GM18907 (cell line): ENCODE measurements at regions not wholly inside any gene's neighbourhood (a gene's known extent, or its start where the extent isn't known, plus 50 kb on each side); places are given as distances from the start of the nearest gene placed in this dataset.
"Not testable (repeated sequence)": the region's sequence is repeated elsewhere in the genome, so short reads cannot be mapped to it uniquely, and the experiment has no call there.

Experiments used
- ATAC-seq: cut with Tn5 transposase; IDR thresholded peaks from one replicate; pipeline ENCODE4 v1.9.1; 2021; ENCODE audit warnings: mild to moderate bottlenecking, moderate library complexity; ENCODE audit not compliant: unreplicated experiment

GRCh38 chr3:80384811-80385210, 617.0 kb upstream of the ROBO1 start:
- ATAC-seq: no peak

- no peak for ATAC-seq
These were observed 606.6 kb upstream of the ROBO1 start for GRCh38 chr3:80374423-80374822.

- no peak for ATAC-seq
These were observed 600.8 kb upstream of the ROBO1 start for GRCh38 chr3:80368616-80369015.

GRCh38 chr3:80366808-80367548, 599.2 kb upstream of the ROBO1 start:
- no peak for ATAC-seq

DNA sequence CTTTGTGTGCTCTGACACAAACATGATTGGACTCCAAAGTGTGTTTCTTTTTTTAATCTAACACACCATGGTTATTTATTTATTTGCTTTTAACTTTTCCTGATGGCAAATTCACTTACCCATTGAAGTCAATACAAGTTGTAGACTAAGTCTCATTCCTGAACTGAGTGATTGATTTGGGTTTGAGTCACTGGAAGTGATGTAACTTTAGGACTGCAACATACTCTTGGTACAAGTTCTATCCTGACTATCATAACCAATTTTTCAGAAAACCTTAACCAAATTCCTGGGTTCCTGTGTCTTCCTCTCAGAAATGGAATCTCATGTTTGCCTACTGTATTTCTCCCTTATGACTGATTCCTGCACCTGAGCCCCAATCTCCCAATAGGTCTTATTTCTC, 590.0 kb upstream of the ROBO1 start:
- no peak for ATAC-seq

- no peak for ATAC-seq
These were observed 587.3 kb upstream of the ROBO1 start for GRCh38 chr3:80355144-80355543.

- ATAC-seq: no peak
These were observed 583.4 kb upstream of the ROBO1 start for GRCh38 chr3:80351201-80351600.

DNA sequence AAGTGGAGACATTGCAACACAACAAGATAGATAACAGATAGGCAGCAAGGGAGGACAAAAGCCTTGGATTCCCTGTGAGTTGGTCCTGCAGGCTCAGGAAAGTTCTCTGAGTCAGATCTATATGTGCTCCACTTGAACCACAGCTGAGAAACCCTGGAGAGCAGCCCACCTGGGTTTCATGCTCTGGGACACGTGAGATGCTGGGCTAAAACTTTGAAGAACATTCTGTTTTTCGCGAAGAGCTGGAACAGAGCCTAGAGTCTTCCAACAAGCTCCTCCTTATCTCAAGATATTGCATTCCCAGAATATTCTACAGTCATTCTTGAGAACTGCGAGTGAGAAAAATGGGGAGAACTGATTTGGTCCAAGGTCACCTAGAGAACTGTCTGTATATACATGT, 583.0 kb upstream of the ROBO1 start:
- ATAC-seq: no peak

DNA sequence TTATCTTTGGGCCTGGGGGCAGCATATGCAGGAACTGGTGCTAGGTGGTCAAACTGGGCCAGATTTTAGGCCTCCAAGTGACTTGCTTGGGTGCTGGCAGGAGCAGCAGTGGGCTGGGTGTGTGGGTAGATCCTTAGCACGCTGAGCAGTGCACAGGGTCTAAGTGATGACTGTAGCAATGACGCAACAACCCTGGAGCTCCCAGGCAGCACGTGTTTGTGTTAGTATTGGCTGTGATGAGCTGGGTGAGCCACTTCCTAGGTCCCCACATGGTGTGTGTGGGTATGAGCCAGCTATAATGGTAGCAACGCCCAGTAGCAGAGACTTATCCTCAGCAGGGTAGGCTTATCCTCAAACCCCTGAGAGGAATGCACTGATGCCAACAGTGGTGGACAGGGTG, 570.6 kb upstream of the ROBO1 start:
- no peak for ATAC-seq

GRCh38 chr3:80334534-80334933, 566.7 kb upstream of the ROBO1 start:
- ATAC-seq: no peak

DNA sequence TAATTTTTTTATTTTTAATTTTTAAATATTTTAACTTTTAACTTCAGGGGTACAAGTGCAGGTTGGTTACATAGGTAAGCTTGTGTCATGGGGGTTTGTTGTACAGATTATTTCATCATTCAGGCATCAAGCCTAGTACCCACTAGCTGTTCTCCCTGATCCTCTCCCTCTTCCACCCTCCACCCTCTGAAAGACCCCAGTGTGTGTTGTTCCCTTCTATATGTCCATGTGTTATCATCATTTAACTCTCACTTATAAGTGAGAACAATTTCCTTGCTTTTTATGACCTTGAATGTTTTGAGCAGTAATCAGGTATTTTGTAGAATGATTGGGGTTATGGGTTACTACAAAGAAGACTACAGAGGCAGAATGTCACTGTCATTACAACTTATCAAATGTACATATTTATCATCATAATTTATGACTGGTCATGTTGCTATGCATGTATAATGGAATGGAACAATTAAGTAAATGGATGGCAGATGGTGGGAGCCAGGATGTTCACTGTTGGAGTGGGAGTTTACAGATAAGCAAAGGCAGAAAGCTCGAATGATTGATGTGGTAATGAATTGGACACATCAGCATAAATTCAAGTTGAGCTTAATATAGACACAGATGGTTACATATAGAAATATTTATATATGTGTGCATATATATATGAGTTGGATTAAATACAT, 563.8 kb upstream of the ROBO1 start:
- no peak for ATAC-seq

DNA sequence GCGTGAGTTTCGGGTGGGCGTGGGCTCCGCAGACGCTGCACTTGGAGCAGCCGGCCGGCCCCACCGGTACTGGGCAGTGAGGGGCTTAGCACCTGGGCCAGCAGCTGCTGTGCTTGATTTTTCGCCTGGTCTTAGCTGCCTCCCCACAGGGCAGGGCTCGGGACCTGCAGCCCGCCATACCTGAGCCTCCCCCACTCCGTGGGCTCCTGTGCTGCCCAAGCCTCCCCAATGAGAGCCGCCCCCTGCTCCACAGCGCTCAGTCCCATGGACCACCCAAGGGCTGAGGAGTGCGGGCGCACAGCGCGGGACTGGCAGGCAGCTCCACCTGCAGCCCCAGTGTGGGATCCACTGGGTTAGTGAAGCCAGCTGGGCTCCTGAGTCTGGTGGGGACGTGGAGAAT, 546.7 kb upstream of the ROBO1 start:
- not testable (repeated sequence) for ATAC-seq

DNA sequence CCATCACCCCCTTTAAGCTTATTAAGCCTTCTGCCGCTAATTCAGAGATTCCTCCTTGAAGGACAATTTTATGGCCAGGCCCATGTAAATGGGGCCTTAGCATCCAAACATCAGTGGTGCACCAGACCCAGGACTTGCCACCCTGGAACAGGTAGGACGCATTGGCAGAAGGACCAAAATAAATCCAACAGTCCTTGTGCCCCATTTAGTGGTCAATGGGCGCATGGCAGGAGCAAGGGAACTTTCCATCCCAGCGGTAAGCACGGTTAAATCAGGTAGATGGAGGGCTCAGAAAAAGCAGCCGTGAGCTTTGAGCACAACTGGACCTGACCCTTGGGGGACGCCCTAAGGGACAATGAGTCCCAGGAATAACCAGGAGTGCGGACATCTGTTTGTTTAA, 540.8 kb upstream of the ROBO1 start:
- ATAC-seq: no peak

GRCh38 chr3:80307844-80308243, 540.0 kb upstream of the ROBO1 start:
- no peak for ATAC-seq

GRCh38 chr3:80297720-80298119, 529.9 kb upstream of the ROBO1 start:
- no peak for ATAC-seq

DNA sequence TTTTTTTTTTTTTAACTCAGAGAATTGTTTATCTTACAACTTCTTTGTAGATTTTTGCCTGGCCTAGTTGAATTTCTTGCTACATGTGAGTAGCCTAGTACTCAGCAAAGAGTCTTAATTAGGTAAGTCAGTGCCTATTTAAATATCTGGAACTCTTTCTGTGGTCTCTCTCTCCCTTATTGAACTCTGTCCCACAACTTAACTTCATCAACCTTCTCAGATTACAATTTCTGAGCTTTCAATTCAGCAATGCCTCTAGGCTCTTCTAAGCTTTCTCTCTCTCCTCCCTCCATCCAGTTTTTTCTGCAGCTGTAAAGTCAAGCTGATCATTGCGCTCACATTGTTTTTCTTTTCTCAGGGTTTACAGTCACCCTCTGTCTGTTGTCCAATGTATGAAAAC, 517.6 kb upstream of the ROBO1 start:
- no peak for ATAC-seq

- no peak for ATAC-seq
These were observed 516.0 kb upstream of the ROBO1 start for GRCh38 chr3:80283783-80284182.

DNA sequence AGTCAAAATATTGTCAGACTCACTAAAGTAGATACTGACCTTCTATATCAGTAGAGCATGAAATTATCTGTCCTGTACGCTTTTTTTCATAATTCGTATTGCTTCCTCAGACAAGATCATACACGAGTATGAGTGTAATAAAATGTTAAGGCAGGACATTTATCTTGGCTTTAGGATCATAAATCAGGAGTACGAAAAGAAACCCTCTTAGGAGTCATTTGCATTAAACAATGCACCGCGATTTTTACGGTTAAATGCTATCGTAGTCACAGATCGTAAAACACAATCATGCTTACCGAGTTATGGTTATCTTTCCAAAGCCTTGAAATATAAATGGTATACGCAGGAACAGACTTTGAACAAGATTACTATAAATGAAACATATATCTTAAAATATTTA, 510.3 kb upstream of the ROBO1 start:
- ATAC-seq: no peak

DNA sequence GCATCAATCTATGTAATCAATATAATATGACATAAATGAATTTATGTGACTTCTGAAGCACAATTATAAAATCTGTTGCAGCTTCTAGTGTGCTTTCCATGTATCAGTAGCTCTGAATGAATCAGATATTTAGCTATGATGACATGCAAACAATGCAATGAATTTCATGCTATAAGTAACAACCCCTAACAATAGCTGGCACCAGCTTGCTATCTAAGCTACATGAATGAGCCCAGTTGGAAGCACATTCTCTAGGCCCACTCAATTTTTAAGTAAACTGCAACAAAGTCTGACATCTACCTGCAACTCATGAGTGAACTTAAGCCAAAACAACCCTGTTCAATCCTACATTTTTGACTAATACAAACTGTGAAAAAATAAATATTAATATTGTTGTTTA, 507.3 kb upstream of the ROBO1 start:
- no peak for ATAC-seq

- no peak for ATAC-seq
These were observed 495.5 kb upstream of the ROBO1 start for GRCh38 chr3:80263260-80263659.

- ATAC-seq: no peak
These were observed 493.3 kb upstream of the ROBO1 start for GRCh38 chr3:80261082-80261481.

DNA sequence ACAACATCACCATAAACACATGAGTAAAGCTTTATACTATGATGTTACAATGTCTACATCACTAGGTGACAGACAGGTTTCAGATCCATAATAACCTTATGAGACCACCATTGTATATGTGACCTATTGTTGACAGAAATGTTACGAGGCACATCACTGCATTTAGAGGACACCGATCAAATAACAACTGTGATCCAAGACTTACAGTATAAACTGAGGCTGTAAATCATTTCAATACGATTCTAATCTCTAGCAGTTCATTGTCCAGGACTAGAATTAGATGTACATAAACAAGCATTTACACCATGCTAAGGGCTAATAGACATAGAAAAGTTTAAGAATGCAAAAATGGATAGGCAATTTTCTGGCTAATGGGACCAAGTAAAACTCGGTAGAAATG, 491.9 kb upstream of the ROBO1 start:
- no peak for ATAC-seq

GRCh38 chr3:80252113-80252512, 484.3 kb upstream of the ROBO1 start:
- ATAC-seq: no peak
